HepG2 (cell line): ENCODE measurements at regions not wholly inside any gene's neighbourhood (a gene's known extent, or its start where the extent isn't known, plus 50 kb on each side); places are given as distances from the start of the nearest gene placed in this dataset.

Source experiments
- CEBPG ChIP-seq: IDR thresholded peaks from 2 replicates; pipeline ENCODE4 v1.6.1; 2016
- CHD2 ChIP-seq: IDR thresholded peaks from 2 replicates; pipeline ENCODE4 v1.6.1; 2011; ENCODE audit warnings: low read depth, low read length, improper control_type of control experiment
- MEIS1 ChIP-seq: sonication (generic); formaldehyde crosslinking; IDR thresholded peaks from 2 replicates; pipeline ENCODE4 v1.9.0; 2021; ENCODE audit warnings: mild to moderate bottlenecking, missing genetic modification reagents, moderate library complexity, borderline replicate concordance
- MYC ChIP-seq: sonication (generic); formaldehyde crosslinking; IDR thresholded peaks from 2 replicates; pipeline ENCODE4 v1.9.0; 2021; ENCODE audit warnings: missing genetic modification reagents, borderline replicate concordance
- MYNN ChIP-seq: sonication (generic); formaldehyde crosslinking; IDR thresholded peaks from 2 replicates; pipeline ENCODE4 v1.4.0; 2020; ENCODE audit warnings: mild to moderate bottlenecking, low read depth, missing genetic modification reagents
- ZNF354B ChIP-seq: sonication (generic); formaldehyde crosslinking; IDR thresholded peaks from 2 replicates; pipeline ENCODE4 v1.8.0; 2022; ENCODE audit warnings: mild to moderate bottlenecking, missing genetic modification reagents
- ZNF788 ChIP-seq: sonication (generic); formaldehyde crosslinking; IDR thresholded peaks from 2 replicates; pipeline ENCODE4 v1.5.0; 2020; ENCODE audit warnings: mild to moderate bottlenecking, missing genetic modification reagents, borderline replicate concordance
- TF ChIP-seq, protein P1 (sequence below): sonication (generic); formaldehyde crosslinking; IDR thresholded peaks from 2 replicates; pipeline ENCODE4 v1.8.0; 2022; ENCODE audit warnings: mild to moderate bottlenecking, missing genetic modification reagents, borderline replicate concordance
- TF ChIP-seq, protein P2 (sequence below), 2 experiments: IDR thresholded peaks; 2 replicates each; pipeline ENCODE4 v1.6.1; 2011 to 2012; ENCODE audit warnings: low read length in 2 of 2, borderline replicate concordance in 1 of 2, low read depth in 1 of 2, mild to moderate bottlenecking in 1 of 2, moderate library complexity in 1 of 2
- TF ChIP-seq, protein P3 (sequence below): sonication (generic); formaldehyde crosslinking; IDR thresholded peaks from 2 replicates; pipeline ENCODE4 v1.5.0; 2020; ENCODE audit warnings: mild to moderate bottlenecking, missing genetic modification reagents, moderate library complexity

DNA sequence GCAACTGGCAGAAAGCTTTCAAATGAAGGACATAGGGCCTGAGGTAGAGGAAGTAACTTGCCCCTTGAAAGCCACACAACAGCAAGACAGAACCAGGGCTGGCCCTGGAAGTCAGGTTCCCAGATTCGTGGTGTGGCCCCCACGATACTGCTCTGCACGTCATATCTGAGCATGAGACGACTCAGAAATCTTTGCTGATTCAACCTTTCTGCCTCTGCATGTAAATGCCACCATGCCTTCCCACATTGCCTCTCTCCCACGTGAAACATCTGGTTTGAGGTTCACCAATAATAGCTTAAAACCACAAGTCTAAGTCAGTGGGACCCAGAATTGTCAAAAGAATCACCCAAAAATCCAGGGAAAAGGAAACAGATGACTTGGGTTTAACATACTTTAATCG, 214.0 kb upstream of the TRIB2 start:
- TF ChIP-seq, protein P1, sequence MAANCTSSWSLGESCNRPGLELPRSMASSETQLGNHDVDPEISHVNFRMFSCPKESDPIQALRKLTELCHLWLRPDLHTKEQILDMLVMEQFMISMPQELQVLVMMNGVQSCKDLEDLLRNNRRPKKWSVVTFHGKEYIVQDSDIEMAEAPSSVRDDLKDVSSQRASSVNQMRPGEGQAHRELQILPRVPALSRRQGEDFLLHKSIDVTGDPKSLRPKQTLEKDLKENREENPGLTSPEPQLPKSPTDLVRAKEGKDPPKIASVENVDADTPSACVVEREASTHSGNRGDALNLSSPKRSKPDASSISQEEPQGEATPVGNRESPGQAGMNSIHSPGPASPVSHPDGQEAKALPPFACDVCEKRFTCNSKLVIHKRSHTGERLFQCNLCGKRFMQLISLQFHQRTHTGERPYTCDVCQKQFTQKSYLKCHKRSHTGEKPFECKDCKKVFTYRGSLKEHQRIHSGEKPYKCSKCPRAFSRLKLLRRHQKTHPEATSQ (CRISPR knock-in tag) = no peak
- TF ChIP-seq, protein P2, sequence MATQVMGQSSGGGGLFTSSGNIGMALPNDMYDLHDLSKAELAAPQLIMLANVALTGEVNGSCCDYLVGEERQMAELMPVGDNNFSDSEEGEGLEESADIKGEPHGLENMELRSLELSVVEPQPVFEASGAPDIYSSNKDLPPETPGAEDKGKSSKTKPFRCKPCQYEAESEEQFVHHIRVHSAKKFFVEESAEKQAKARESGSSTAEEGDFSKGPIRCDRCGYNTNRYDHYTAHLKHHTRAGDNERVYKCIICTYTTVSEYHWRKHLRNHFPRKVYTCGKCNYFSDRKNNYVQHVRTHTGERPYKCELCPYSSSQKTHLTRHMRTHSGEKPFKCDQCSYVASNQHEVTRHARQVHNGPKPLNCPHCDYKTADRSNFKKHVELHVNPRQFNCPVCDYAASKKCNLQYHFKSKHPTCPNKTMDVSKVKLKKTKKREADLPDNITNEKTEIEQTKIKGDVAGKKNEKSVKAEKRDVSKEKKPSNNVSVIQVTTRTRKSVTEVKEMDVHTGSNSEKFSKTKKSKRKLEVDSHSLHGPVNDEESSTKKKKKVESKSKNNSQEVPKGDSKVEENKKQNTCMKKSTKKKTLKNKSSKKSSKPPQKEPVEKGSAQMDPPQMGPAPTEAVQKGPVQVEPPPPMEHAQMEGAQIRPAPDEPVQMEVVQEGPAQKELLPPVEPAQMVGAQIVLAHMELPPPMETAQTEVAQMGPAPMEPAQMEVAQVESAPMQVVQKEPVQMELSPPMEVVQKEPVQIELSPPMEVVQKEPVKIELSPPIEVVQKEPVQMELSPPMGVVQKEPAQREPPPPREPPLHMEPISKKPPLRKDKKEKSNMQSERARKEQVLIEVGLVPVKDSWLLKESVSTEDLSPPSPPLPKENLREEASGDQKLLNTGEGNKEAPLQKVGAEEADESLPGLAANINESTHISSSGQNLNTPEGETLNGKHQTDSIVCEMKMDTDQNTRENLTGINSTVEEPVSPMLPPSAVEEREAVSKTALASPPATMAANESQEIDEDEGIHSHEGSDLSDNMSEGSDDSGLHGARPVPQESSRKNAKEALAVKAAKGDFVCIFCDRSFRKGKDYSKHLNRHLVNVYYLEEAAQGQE (IDR thresholded peaks at IDR 0.05; ENCODE audit: borderline replicate concordance in 1 of 2, low read depth in 1 of 2, low read length in 2 of 2) = no peak
- TF ChIP-seq ZNF354B (no peak), MYC (CRISPR knock-in tag) (no peak), ZNF788 (CRISPR knock-in tag) (no peak), CHD2 (no peak), MEIS1 (CRISPR knock-in tag) (no peak), CEBPG (CRISPR knock-in tag) (no peak), MYNN (CRISPR knock-in tag) (no peak)
- TF ChIP-seq, protein P3, sequence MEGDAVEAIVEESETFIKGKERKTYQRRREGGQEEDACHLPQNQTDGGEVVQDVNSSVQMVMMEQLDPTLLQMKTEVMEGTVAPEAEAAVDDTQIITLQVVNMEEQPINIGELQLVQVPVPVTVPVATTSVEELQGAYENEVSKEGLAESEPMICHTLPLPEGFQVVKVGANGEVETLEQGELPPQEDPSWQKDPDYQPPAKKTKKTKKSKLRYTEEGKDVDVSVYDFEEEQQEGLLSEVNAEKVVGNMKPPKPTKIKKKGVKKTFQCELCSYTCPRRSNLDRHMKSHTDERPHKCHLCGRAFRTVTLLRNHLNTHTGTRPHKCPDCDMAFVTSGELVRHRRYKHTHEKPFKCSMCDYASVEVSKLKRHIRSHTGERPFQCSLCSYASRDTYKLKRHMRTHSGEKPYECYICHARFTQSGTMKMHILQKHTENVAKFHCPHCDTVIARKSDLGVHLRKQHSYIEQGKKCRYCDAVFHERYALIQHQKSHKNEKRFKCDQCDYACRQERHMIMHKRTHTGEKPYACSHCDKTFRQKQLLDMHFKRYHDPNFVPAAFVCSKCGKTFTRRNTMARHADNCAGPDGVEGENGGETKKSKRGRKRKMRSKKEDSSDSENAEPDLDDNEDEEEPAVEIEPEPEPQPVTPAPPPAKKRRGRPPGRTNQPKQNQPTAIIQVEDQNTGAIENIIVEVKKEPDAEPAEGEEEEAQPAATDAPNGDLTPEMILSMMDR (CRISPR knock-in tag) = no peak
